ENCODE measurements at regions not wholly inside any gene's neighbourhood (a gene's known extent, or its start where the extent isn't known, plus 50 kb on each side); places are given as distances from the start of the nearest gene placed in this dataset.

- TF ChIP-seq POLR2A (IDR thresholded peaks at IDR 0.05) (no peak), CTCF (IDR thresholded peaks at IDR 0.05) (no peak)
Observed at GRCh38 chr10:52908478-52908877, 135.9 kb upstream of the MBL2 start.
